PC-9 (cell line): ENCODE measurements at regions not wholly inside any gene's neighbourhood (a gene's known extent, or its start where the extent isn't known, plus 50 kb on each side); places are given as distances from the start of the nearest gene placed in this dataset.

ENCODE experiments used
- BruUV-seq: library from RNA; stranded (reverse); fragments of 400-500 nt; replicated peaks from 2 replicates; lab custom pipeline; 2021; lab: Mats Ljungman, UMichigan
- CTCF ChIA-PET: fragments of 300-600 bp; sonication (Branson Sonifier 250); formaldehyde crosslinking; loops from one replicate; lab custom pipeline; 2022; ENCODE audit warnings: antibody characterized with exemption; lab: Charles Lee
- POLR2A ChIA-PET: fragments of 300-600 bp; sonication (Branson Sonifier 250); formaldehyde crosslinking; loops from one replicate; lab custom pipeline; 2022; ENCODE audit warnings: antibody characterized with exemption; ENCODE audit not compliant: unreplicated experiment; lab: Charles Lee
- DNase-seq, 2 experiments: peaks; one replicate each; pipeline versions ENCODE4 v3.0.0 to v3.0.0-alpha.2; 2015 to 2022; ENCODE audit warnings: mixed read lengths in 1 of 2
- H2AFZ ChIP-seq: fragments of 200-600 bp; sonication (generic); 2 replicates; pipeline ENCODE4 v1.8.1; 2017; ENCODE audit warnings: antibody characterized with exemption
- H3F3A ChIP-seq: fragments of 200-600 bp; sonication (generic); 2 replicates; pipeline ENCODE4 v1.8.1; 2017; ENCODE audit warnings: antibody characterized with exemption, mild to moderate bottlenecking, low read depth; ENCODE audit not compliant: insufficient read depth
- H3K27ac ChIP-seq: fragments of 200-600 bp; sonication (generic); 2 replicates; pipeline ENCODE4 v1.6.1; 2016; ENCODE audit warnings: mixed run types
- H3K27me3 ChIP-seq: fragments of 200-600 bp; sonication (generic); 2 replicates; pipeline ENCODE4 v1.6.1; 2016; ENCODE audit warnings: low read depth, mixed run types; ENCODE audit not compliant: insufficient read depth
- H3K36me3 ChIP-seq: fragments of 200-600 bp; sonication (generic); 2 replicates; pipeline ENCODE4 v1.6.1; 2016; ENCODE audit warnings: low read depth, mixed run types
- H3K4me1 ChIP-seq: fragments of 200-600 bp; sonication (generic); replicated peaks from 2 replicates; pipeline ENCODE4 v1.6.1; 2016; ENCODE audit warnings: mixed run types; ENCODE audit not compliant: insufficient read depth
- H3K4me2 ChIP-seq: fragments of 200-600 bp; sonication (generic); 2 replicates; pipeline ENCODE4 v1.6.1; 2017; ENCODE audit warnings: mixed run types
- H3K4me3 ChIP-seq: fragments of 200-600 bp; sonication (generic); 2 replicates; pipeline ENCODE4 v1.6.1; 2016; ENCODE audit warnings: mixed run types
- H3K79me2 ChIP-seq: fragments of 200-600 bp; sonication (generic); 2 replicates; pipeline ENCODE4 v1.6.1; 2017; ENCODE audit warnings: low read depth, mixed run types
- H3K9me2 ChIP-seq: fragments of 200-600 bp; sonication (generic); 2 replicates; pipeline ENCODE4 v1.8.1; 2017; ENCODE audit warnings: mild to moderate bottlenecking; ENCODE audit not compliant: insufficient read depth
- H3K9me3 ChIP-seq: fragments of 200-600 bp; sonication (generic); 2 replicates; pipeline ENCODE4 v1.8.1; 2016; ENCODE audit warnings: low read depth; ENCODE audit not compliant: insufficient read depth
- H4K20me1 ChIP-seq: fragments of 200-600 bp; sonication (generic); 2 replicates; pipeline ENCODE4 v1.8.1; 2017; ENCODE audit not compliant: insufficient read depth
- CTCF ChIP-seq: fragments of 200-600 bp; sonication (generic); conservative IDR thresholded peaks from 2 replicates; pipeline ENCODE4 v1.6.1; 2017; ENCODE audit warnings: mixed run types, antibody characterized with exemption, mild to moderate bottlenecking, moderate library complexity
- EZH2 ChIP-seq: fragments of 200-600 bp; sonication (generic); IDR thresholded peaks from 2 replicates; pipeline ENCODE4 v1.8.0; 2017; ENCODE audit warnings: antibody characterized with exemption, low read depth
- intact Hi-C: fragments of 100-400 bp; cut with micrococcal nuclease; formaldehyde crosslinking; loops from one replicate; pipeline ENCODE4 v1.10.0; 2022; ENCODE audit not compliant: unreplicated experiment

- no peaks in the 10 kb centered on the region for H3K9me3 ChIP-seq
- ChIA-PET POLR2A (no interaction called here), CTCF (no interaction called here)
- H3K79me2 ChIP-seq: no peaks in the 10 kb centered on the region
- no peaks in the 10 kb centered on the region for H4K20me1 ChIP-seq
- peaks cover 18% of the 10 kb centered on the region for H3F3A ChIP-seq
- H2AFZ ChIP-seq: no peak overlapping the region
- intact Hi-C loops: loop anchor here (5.0 kb wide), 1 partner anchor 50 kb away; no protein-coding TSS in a partner anchor
- H3K9me2 ChIP-seq: no peaks in the 10 kb centered on the region
- H3K4me3 ChIP-seq: no peak overlapping the region
- DNase-seq: no peak
- no peaks in the 10 kb centered on the region for H3K36me3 ChIP-seq
- H3K4me2 ChIP-seq: peak overlapping the region; percentile 64
- no TSS peak for BruUV-seq
- peak overlapping the region; percentile 59 for H3K27ac ChIP-seq
- H3K27me3 ChIP-seq: no peaks in the 10 kb centered on the region
- H3K4me1 ChIP-seq: peaks cover 20% of the 10 kb centered on the region
- TF ChIP-seq CTCF (no peak), EZH2 (no peak)
These were observed 93.8 kb upstream of the UBE2E1 start for GRCh38 chr3:23711916-23712494.

GRCh38 chr3:23712656-23713559, 92.8 kb upstream of the UBE2E1 start:
- ChIA-PET POLR2A (no interaction called here), CTCF (interaction anchor here (0.6 kb wide), 1 partner anchor 172 kb away, joined by 3 read pairs; no protein-coding TSS in a partner anchor)
- Histone ChIP-seq H3K27ac (peak overlapping the region; percentile 59), H3K9me3 (no peaks in the 10 kb centered on the region), H3K4me3 (no peak overlapping the region; the same call in 1 of the 2 replicates), H3K9me2 (no peaks in the 10 kb centered on the region), H3K36me3 (no peaks in the 10 kb centered on the region), H3K79me2 (no peaks in the 10 kb centered on the region), H3K4me1 (peaks cover 20% of the 10 kb centered on the region), H3K27me3 (no peaks in the 10 kb centered on the region), H3K4me2 (peak overlapping the region; percentile 64), H4K20me1 (no peaks in the 10 kb centered on the region), H3F3A (peaks cover 18% of the 10 kb centered on the region), H2AFZ (no peak overlapping the region)
- intact Hi-C loops: loop anchor here (5.0 kb wide), 1 partner anchor 49 kb away; no protein-coding TSS in a partner anchor
- peak; percentile 59 to 78 for DNase-seq
- TF ChIP-seq EZH2 (no peak), CTCF (no peak)
- no TSS peak for BruUV-seq

GRCh38 chr3:23713641-23714040, 92.1 kb upstream of the UBE2E1 start:
- Histone ChIP-seq H3F3A (peaks cover 18% of the 10 kb centered on the region), H3K9me3 (no peaks in the 10 kb centered on the region), H3K36me3 (no peaks in the 10 kb centered on the region), H3K79me2 (no peaks in the 10 kb centered on the region), H3K4me1 (peaks cover 20% of the 10 kb centered on the region), H4K20me1 (no peaks in the 10 kb centered on the region), H3K9me2 (no peaks in the 10 kb centered on the region), H3K27ac (peak overlapping the region; percentile 59; the same call in 1 of the 2 replicates), H3K27me3 (no peaks in the 10 kb centered on the region), H2AFZ (no peak overlapping the region), H3K4me3 (no peak overlapping the region), H3K4me2 (peak overlapping the region; percentile 64)
- intact Hi-C loops: loop anchor here (5.0 kb wide), 1 partner anchor 49 kb away; no protein-coding TSS in a partner anchor
- BruUV-seq: no TSS peak
- ChIA-PET POLR2A (no interaction called here), CTCF (interaction anchor here (0.6 kb wide), 1 partner anchor 171 kb away, joined by 3 read pairs; no protein-coding TSS in a partner anchor)
- DNase-seq: no peak
- no peak for TF ChIP-seq CTCF
- TF ChIP-seq EZH2: no peak
